SK-N-SH (cell line): ENCODE measurements at regions not wholly inside any gene's neighbourhood (a gene's known extent, or its start where the extent isn't known, plus 50 kb on each side); places are given as distances from the start of the nearest gene placed in this dataset.

Experiments used
- CTCF ChIA-PET: fragments of 300-600, 350-600 bp; formaldehyde crosslinking; extraction: SDS; loops from one replicate; lab custom pipeline; 2021; lab: Yijun Ruan, JAX
- POLR2A ChIA-PET: fragments of 350-600 bp; sonication (Branson Sonifier 250); formaldehyde crosslinking; extraction: SDS; loops from one replicate; lab custom pipeline; 2020; ENCODE audit warnings: antibody characterized with exemption, inconsistent platforms; lab: Yijun Ruan, JAX
- DNase-seq: peaks from one replicate; pipeline ENCODE4 v3.0.0; 2012
- H2AFZ ChIP-seq: fragments of 200-600 bp; sonication (generic); 2 replicates; pipeline ENCODE4 v1.8.1; 2016; ENCODE audit warnings: antibody characterized with exemption, mild to moderate bottlenecking, low read depth
- H3F3A ChIP-seq: fragments of 200-600 bp; sonication (generic); replicated peaks from 2 replicates; pipeline ENCODE3; 2016; ENCODE audit warnings: antibody characterized with exemption, mild to moderate bottlenecking; ENCODE audit not compliant: insufficient read depth
- H3K27ac ChIP-seq, 2 experiments: fragments of 200-500 bp in 1 of 2; fragments of 200-600 bp in 1 of 2; sonication (Bioruptor generic) in 1 of 2; sonication (generic), shearing (Covaris generic) in 1 of 2; 2 replicates each; pipeline versions ENCODE4 v1.5.1 to v1.6.1; 2014 to 2016; ENCODE audit warnings: low read depth in 2 of 2, inconsistent platforms in 1 of 2, low read length in 1 of 2, mild to moderate bottlenecking in 1 of 2, mixed read lengths in 1 of 2
- H3K27me3 ChIP-seq: fragments of 200-600 bp; sonication (generic), shearing (Covaris generic); 2 replicates; pipeline ENCODE4 v1.6.1; 2016; ENCODE audit warnings: mixed run types; ENCODE audit not compliant: insufficient read depth
- H3K36me3 ChIP-seq, 2 experiments: fragments of 200-500 bp in 1 of 2; fragments of 200-600 bp in 1 of 2; sonication (Bioruptor generic) in 1 of 2; sonication (generic) in 1 of 2; replicated peaks in 1 of 2; 2 replicates each; pipeline versions ENCODE3 to v1.5.1; 2014 to 2016; ENCODE audit warnings: low read length in 1 of 2, mild to moderate bottlenecking in 1 of 2; ENCODE audit not compliant: insufficient read depth in 2 of 2, control insufficient read depth in 1 of 2
- H3K4me1 ChIP-seq, 2 experiments: fragments of 200-500 bp in 1 of 2; fragments of 200-600 bp in 1 of 2; sonication (Bioruptor generic) in 1 of 2; sonication (generic), shearing (Covaris generic) in 1 of 2; 2 replicates each; pipeline versions ENCODE4 v1.5.1 to v1.6.1; 2014 to 2016; ENCODE audit warnings: low read depth in 1 of 2, low read length in 1 of 2, mixed run types in 1 of 2; ENCODE audit not compliant: insufficient read depth in 2 of 2, control insufficient read depth in 1 of 2
- H3K4me2 ChIP-seq: fragments of 200-600 bp; sonication (generic), shearing (Covaris generic); 2 replicates; pipeline ENCODE4 v1.6.1; 2017; ENCODE audit warnings: mixed run types
- H3K4me3 ChIP-seq, 2 experiments: fragments of 200-500 bp in 1 of 2; fragments of 200-600 bp in 1 of 2; sonication (Bioruptor generic) in 1 of 2; sonication (generic), shearing (Covaris generic) in 1 of 2; 2 replicates each; pipeline versions ENCODE4 v1.5.1 to v1.8.1; 2014 to 2016; ENCODE audit warnings: low read depth in 2 of 2, inconsistent platforms in 1 of 2, low read length in 1 of 2, mild to moderate bottlenecking in 1 of 2, mixed read lengths in 1 of 2, moderate library complexity in 1 of 2
- H3K79me2 ChIP-seq: fragments of 200-600 bp; sonication (generic); 2 replicates; pipeline ENCODE4 v1.8.1; 2017; ENCODE audit warnings: mild to moderate bottlenecking; ENCODE audit not compliant: insufficient read depth
- H3K9ac ChIP-seq: fragments of 200-600 bp; sonication (generic); 2 replicates; pipeline ENCODE4 v1.6.1; 2017; ENCODE audit warnings: mixed run types
- H3K9me2 ChIP-seq: fragments of 200-600 bp; sonication (generic); 2 replicates; pipeline ENCODE4 v1.6.1; 2017; ENCODE audit warnings: mixed run types
- H3K9me3 ChIP-seq: fragments of 200-600 bp; sonication (generic); 2 replicates; pipeline ENCODE4 v1.6.1; 2017; ENCODE audit warnings: mixed run types, mild to moderate bottlenecking, moderate library complexity
- H4K20me1 ChIP-seq: fragments of 200-600 bp; sonication (generic); 2 replicates; pipeline ENCODE4 v1.6.1; 2017; ENCODE audit warnings: mild to moderate bottlenecking, mixed run types; ENCODE audit not compliant: insufficient read depth
- CHD2 ChIP-seq: fragments of 150-350 bp; IDR thresholded peaks from 2 replicates; pipeline ENCODE4 v1.6.1; 2018; ENCODE audit warnings: low read length; ENCODE audit not compliant: partially characterized antibody
- CTCF ChIP-seq: fragments of 200-600 bp; sonication (generic); IDR thresholded peaks from 2 replicates; pipeline ENCODE4 v1.6.1; 2017; ENCODE audit warnings: antibody characterized with exemption, mild to moderate bottlenecking, moderate library complexity
- EP300 ChIP-seq, 2 experiments: IDR thresholded peaks; 2 replicates each; pipeline versions ENCODE4 v1.4.0 to v1.6.1; 2012; ENCODE audit warnings: borderline replicate concordance in 1 of 2, low read depth in 1 of 2, low read length in 1 of 2
- GABPA ChIP-seq: IDR thresholded peaks from 2 replicates; pipeline ENCODE4 v1.4.0; 2012; ENCODE audit warnings: low read depth, mild to moderate bottlenecking
- GATA2 ChIP-seq: sonication (generic); formaldehyde crosslinking; IDR thresholded peaks from 2 replicates; pipeline ENCODE4 v1.5.0; 2020; ENCODE audit warnings: mild to moderate bottlenecking, missing genetic modification reagents
- NFIC ChIP-seq: IDR thresholded peaks from 2 replicates; pipeline ENCODE4 v1.4.0; 2012; ENCODE audit warnings: borderline replicate concordance
- PBX3 ChIP-seq: IDR thresholded peaks from 2 replicates; pipeline ENCODE4; 2012
- POLR2AphosphoS5 ChIP-seq: IDR thresholded peaks from 2 replicates; pipeline ENCODE4 v1.6.1; 2012; ENCODE audit warnings: low read depth, low read length
- RAD21 ChIP-seq: IDR thresholded peaks from 2 replicates; pipeline ENCODE4 v1.6.1; 2012; ENCODE audit warnings: mild to moderate bottlenecking, low read length
- SMC3 ChIP-seq: IDR thresholded peaks from 2 replicates; pipeline ENCODE4 v1.6.1; 2012; ENCODE audit warnings: low read depth, low read length, improper control_type of control experiment
- TEAD4 ChIP-seq: IDR thresholded peaks from 2 replicates; pipeline ENCODE4 v1.4.0; 2012; ENCODE audit warnings: mild to moderate bottlenecking, borderline replicate concordance; ENCODE audit not compliant: insufficient read depth
- USF2 ChIP-seq: fragments of 150-350 bp; IDR thresholded peaks from 2 replicates; pipeline ENCODE4 v1.6.1; 2017; ENCODE audit warnings: antibody characterized with exemption, low read length, low read depth, borderline replicate concordance
- whole genome bisulfite sequencing: methylation state at CpG from one replicate; pipeline ENCODE4 v1.1.6; 2017; ENCODE audit warnings: low lambda C conversion rate; 5-methylcytosine and 5-hydroxymethylcytosine counted together

- H3K27ac ChIP-seq: no peak overlapping the region
- H3F3A ChIP-seq: no peaks in the 10 kb centered on the region
- CTCF ChIA-PET: no interaction called here
- TF ChIP-seq PBX3 (no peak), NFIC (no peak), SMC3 (no peak), TEAD4 (no peak), GATA2 (CRISPR knock-in tag) (peak; percentile 42), RAD21 (no peak)
- no peaks in the 10 kb centered on the region for H3K4me1 ChIP-seq
- no peaks in the 10 kb centered on the region for H3K9me2 ChIP-seq
- POLR2A ChIA-PET: no interaction called here
- no peaks in the 10 kb centered on the region for H3K36me3 ChIP-seq
- WGBS: 22% methylated on average over 3 of the region's 3 CpGs
- no peaks in the 10 kb centered on the region for H4K20me1 ChIP-seq
- H3K4me3 ChIP-seq: no peak overlapping the region
- no peak overlapping the region for H3K4me2 ChIP-seq
- H3K9me3 ChIP-seq: no peaks in the 10 kb centered on the region
- H3K9ac ChIP-seq: no peak overlapping the region
- no peak overlapping the region for H2AFZ ChIP-seq
- no peaks in the 10 kb centered on the region for H3K27me3 ChIP-seq
- no peaks in the 10 kb centered on the region for H3K79me2 ChIP-seq
- no peak for DNase-seq
Observed at GRCh38 chr13:62629618-62630017, 1214.0 kb upstream of the PCDH20 start.

GRCh38 chr13:62627226-62627625, 1211.6 kb upstream of the PCDH20 start:
- CTCF ChIA-PET: no interaction called here
- no peaks in the 10 kb centered on the region for H3K9me3 ChIP-seq
- H3K4me2 ChIP-seq: no peak overlapping the region
- no peak for DNase-seq
- H3K9me2 ChIP-seq: no peaks in the 10 kb centered on the region
- no peak overlapping the region for H3K9ac ChIP-seq
- H3K4me1 ChIP-seq: no peaks in the 10 kb centered on the region; a peak in 1 of 4 replicates
- H3K79me2 ChIP-seq: no peaks in the 10 kb centered on the region
- no peak overlapping the region for H3K27ac ChIP-seq
- H3F3A ChIP-seq: no peaks in the 10 kb centered on the region
- 75% methylated on average over 12 of the region's 15 CpGs for WGBS
- H2AFZ ChIP-seq: no peak overlapping the region
- TF ChIP-seq GATA2 (CRISPR knock-in tag) (no peak), EP300 (IDR thresholded peaks at IDR 0.05; ENCODE audit: borderline replicate concordance in 1 of 2, low read depth in 1 of 2, low read length in 1 of 2) (no peak), TEAD4 (no peak), PBX3 (no peak), GABPA (no peak), CHD2 (no peak)
- POLR2A ChIA-PET: no interaction called here
- no peaks in the 10 kb centered on the region for H3K36me3 ChIP-seq
- H3K4me3 ChIP-seq: no peak overlapping the region
- H4K20me1 ChIP-seq: no peaks in the 10 kb centered on the region
- no peaks in the 10 kb centered on the region for H3K27me3 ChIP-seq

GRCh38 chr13:62626771-62627170, 1211.1 kb upstream of the PCDH20 start:
- Histone ChIP-seq H3K27ac (no peak overlapping the region), H3K9me3 (no peaks in the 10 kb centered on the region), H3K36me3 (no peaks in the 10 kb centered on the region), H3K4me2 (no peak overlapping the region), H3K4me3 (no peak overlapping the region), H3K9ac (no peak overlapping the region), H3K4me1 (no peaks in the 10 kb centered on the region; a peak in 1 of 4 replicates), H3K27me3 (no peaks in the 10 kb centered on the region), H3K79me2 (no peaks in the 10 kb centered on the region), H3F3A (no peaks in the 10 kb centered on the region), H3K9me2 (no peaks in the 10 kb centered on the region), H2AFZ (no peak overlapping the region), H4K20me1 (no peaks in the 10 kb centered on the region)
- DNase-seq: no peak
- 69% methylated on average over 5 of the region's 5 CpGs for WGBS
- ChIA-PET POLR2A (no interaction called here), CTCF (no interaction called here)
- TF ChIP-seq POLR2AphosphoS5: no peak
- TF ChIP-seq CTCF: peak; percentile 43
- no peak for TF ChIP-seq USF2
